ENCODE measurements at regions not wholly inside any gene's neighbourhood (a gene's known extent, or its start where the extent isn't known, plus 50 kb on each side); places are given as distances from the start of the nearest gene placed in this dataset.
"Not testable (repeated sequence)": the region's sequence is repeated elsewhere in the genome, so short reads cannot be mapped to it uniquely, and the experiment has no call there.

DNA sequence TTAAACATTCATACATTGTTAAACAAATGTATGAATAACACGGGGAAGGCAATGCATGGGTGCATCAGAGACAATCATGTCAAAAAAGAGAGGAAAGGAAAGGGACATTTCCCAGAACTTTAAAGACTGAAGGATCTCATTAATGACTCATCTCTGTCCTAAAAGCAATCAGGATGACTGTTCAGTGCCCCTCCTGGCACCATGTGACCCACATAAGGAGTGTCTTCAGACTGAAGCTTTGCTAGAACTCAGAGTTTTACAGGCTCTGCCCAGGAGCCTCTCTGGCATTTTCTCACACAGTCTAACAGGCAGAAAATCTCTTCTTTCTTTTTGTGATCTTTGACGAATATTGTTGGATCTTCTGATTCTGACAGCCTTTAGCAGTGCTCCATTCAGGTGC, 315.3 kb downstream of the OTUD1 start:
- no peak for DNase-seq (ENCODE audit: low read depth, low spot score)

DNA sequence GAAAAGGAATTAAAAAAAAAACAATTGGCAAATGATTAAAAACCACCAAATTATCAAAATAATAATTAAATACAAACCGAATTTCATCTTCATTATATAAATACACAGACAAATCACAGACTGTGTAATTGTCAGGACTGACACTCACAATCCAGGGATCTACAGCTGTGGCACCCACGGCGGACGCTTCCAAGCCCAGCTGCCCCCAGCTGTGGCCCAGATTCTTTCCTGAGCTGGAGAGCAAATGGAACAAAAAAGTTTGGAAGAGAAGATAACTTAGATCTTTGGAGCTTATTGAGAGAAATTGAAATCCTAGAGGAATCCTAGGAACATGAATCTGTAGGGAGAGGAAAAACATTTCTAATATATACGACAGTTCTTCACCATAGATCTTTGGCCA, 316.1 kb downstream of the OTUD1 start:
- DNase-seq (ENCODE audit: low read depth, low spot score), result no peak

DNA sequence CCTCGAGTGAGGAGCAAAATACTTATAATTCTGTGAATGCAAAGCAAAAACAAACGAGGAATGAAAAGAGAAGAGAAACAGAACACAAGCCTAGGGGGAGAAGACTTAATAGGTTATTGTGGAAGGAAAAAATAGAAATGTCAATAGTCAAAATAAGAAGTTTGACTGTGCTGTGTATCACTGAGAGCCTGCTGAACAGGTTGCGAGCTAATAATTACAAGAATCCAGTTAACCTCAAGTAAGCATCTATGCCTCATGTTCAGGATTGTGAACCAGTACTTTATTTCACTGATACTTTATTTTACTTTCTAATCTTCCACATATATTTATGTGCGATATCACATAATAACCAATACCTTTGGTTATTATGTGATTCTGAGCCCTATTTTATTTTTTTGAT, 316.7 kb downstream of the OTUD1 start:
- no peak for DNase-seq (ENCODE audit: low read depth, low spot score)

DNA sequence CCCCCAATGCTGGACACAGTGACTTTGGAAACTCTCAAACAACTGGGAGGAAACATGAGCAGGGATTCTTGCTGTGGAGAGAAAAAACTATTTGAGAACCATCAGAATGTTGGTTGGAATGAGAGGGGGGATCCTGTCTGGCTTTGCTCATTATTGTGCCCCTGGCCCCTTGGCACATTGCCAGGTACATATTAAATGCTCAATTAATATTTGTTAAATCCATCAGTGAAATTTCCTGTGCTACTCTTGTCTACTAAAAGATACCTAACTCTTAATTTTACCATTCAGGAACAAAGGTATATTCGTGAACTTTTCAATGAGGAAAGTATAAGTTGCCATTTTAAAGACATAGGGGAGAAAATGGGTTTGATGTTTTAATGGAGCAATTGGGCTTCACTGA, 329.4 kb downstream of the OTUD1 start:
- no peak for DNase-seq (ENCODE audit: low read depth, low spot score)

DNA sequence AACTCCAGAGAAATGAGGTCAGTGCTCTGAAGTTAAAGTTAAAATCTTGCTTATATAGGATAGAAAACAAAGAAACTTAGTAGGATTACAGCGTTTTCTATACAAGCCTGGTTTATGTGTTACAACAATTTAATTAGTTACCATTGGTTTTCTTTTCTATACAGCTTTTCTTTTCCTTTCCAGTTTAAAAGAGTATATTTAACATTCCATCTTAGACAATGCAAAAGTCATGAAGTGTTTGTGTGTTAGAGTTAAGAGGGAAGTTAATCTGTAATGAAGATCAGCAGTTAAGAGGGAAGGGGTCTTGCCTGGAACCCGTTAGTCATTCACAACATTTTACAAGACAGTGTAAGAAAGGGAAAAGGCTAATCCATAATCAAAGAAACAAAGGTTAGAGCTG, 338.3 kb downstream of the OTUD1 start:
- DNase-seq (ENCODE audit: low read depth, low spot score), result no peak

DNA sequence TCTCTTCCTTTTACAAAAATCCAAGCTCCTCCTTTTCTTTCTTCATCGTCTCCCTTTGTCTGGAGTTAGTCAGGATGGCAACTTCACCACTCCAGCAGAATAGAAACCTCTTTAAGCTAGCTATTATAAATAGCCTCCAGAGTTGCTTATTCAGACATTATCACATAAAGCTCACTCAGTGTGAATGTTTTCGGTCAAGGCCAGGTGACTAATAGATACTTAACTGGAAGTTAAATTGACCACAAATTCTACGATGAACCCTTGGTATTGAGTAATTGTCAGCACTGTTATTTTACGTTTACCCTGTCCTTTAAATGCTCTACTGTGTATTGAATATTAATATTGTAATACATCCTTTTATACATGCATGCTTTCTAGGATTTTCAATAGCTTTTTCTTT, 340.4 kb downstream of the OTUD1 start:
- DNase-seq (ENCODE audit: low read depth, low spot score), result no peak

DNA sequence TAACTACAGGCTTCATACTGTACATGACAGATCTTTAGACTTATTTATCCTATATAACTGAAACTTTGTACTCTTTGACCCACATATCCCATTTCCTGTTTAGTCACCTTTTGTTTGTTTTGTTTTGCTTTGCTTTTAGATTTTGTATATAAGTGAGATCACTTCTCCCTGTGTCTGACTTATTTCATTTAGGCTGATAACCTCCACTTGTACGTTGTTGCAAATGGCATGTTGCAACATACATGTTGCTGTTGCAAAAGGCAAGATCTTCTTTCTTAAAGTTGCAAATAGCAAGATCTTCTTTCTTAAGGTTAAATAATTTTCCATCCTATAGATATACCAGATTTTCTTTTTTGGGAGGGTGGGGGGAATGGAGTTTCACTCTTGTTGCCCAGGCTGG, 341.5 kb downstream of the OTUD1 start:
- no peak for DNase-seq (ENCODE audit: low read depth, low spot score)

DNA sequence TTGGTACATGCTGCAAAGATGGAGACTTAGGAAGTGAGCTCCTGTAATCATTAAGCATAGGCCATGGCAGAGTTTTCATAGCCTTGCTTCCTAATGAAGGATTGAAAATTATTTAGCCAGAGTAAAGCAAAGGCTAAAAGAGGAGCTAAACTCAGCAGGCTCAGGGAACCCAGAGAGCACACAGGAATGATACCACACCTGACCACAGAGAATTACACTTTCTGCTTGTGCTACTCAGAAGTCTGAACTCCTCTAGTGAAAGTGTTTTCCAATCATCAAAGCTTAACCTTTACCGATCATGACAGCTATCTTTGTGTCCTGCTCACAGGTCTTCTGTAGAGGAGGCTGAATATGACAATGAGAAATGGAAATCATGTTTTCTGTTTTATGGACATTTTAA, 347.7 kb downstream of the OTUD1 start:
- no peak for DNase-seq (ENCODE audit: low read depth, low spot score)

DNA sequence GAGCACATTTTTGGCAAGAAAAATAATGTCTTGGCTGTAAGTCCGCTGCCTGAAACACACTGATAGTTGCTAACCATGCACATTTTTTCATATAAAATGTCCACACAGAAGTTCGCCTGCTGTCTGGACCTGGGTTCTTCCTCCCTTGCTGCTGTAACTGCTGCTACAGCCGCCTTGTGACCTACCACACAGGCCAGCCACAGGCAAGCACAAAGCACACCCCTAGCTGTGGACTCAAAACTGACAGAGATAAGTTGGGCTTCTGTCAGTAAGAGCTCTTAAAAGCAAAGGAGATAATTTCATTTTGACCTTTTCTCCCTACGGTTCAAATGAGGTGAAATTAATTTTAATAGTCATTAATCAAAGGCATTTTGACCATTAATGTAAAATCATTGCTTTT, 354.7 kb downstream of the OTUD1 start:
- DNase-seq (ENCODE audit: low read depth, low spot score), result no peak

DNA sequence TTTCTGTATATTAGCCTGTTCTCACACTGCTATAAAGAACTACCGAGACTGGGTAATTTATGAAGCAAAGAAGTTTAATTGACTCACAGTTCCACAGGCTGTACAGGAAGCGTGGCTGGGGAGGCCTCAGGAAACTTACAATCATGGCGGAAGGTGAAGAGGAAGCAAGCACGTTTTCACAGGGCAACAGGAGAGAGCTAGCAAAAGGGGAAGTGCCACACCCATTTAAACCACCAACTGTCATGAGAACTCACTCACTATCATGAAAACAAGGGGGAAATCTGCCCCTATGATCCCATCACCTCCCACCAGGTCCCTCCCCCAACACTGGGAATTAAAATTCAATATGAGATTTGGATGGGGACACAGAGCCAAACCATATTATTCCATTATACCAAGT, 358.6 kb downstream of the OTUD1 start:
- not testable (repeated sequence) for DNase-seq (ENCODE audit: low read depth, low spot score)

DNA sequence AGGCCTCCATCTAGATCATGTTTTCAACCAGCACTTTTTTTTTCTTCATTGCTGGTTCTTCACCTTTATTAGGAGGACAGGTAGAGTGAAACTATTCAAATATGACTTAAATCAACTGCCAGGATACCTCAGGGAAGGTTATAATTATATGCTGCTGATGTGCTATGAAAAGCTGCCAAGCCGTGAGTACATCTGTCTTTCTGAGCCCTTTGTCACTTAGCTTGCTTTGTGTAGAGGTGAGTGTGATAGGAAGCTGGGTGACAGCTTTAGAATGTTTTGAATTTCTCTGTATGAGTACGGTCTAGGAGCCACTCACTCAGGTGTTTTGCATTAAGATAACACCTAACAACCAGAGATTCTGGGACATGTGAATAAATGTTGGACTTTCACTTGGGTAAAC, 365.2 kb downstream of the OTUD1 start:
- DNase-seq (ENCODE audit: low read depth, low spot score), result no peak

DNA sequence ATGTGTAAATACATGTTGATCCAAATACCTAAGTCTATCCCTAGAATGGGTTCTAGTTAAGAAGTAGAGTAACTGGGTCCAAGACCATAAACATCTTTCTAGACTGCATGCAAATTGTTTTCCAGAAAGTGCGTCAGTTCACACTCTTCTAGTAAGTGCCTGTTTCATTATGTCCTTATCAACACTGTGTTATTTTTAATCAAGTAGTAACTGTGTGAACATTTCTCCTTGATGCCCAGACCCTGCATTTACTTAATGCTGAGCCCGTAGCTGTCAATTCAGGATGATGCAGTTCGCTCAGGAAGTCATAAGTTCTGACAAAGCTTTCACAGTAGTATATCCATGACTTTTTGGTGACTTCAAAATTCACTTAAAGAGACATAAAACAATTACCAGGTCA, 374.8 kb downstream of the OTUD1 start:
- no peak for DNase-seq (ENCODE audit: low read depth, low spot score)

DNA sequence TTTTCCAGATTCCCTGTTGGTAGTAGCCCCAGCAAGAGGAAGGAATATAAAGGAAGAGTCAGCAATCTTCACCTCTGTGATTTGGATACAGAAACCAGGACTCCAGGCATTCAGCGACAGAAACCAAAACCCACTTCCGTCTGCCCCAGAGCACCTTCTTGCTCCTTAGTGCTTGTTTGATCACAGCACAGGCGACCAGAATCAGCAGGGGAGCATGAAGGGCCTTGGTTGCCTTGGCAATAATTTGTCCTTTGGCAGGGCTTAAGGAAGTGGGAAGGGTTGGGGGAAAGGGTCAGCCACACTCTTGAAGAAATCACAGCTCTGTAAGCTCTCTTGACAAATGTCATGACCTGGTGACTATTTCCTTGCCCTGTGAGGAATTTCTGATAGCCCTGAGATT, 379.6 kb downstream of the OTUD1 start:
- DNase-seq (ENCODE audit: low read depth, low spot score), result no peak

DNA sequence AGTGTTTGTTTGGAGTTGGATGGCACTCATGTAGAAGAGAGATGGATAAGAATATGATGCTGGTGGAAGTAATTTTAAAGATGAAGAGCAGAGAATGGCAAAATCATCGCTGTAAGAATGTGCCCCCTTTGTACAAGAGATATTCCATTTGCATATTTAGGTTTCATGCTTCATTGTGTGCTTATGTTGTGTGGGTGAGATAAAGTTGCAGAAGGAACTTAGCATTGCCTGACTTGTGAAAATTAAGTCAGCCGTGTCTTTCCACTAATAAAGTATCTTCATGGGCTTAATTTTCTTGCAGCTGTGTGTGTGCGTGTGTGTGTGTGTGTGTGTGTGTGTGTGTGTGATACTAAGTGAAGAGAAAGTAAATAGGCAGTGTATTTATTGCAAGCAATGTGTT, 381.9 kb downstream of the OTUD1 start:
- no peak for DNase-seq (ENCODE audit: low read depth, low spot score)

DNA sequence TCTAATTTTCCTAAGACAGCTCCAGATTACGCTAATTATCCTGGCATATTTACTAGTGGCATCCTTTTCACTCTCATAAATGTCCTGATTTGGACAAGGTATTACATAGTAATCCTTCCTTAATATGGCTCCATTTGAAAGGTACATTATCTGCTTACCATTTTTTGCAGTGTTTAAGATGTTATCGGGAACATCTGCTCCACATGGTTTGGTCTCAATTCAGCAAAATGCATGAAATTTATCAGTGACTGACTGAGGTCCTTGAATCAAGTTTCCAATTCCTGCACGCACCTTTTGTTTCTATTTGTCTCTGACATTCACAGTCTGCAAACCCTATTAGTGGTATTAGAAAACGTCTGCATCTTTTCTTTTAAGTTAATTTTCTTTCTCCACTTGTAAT, 384.1 kb upstream of the KIAA1217 start:
- DNase-seq (ENCODE audit: low read depth, low spot score), result no peak

DNA sequence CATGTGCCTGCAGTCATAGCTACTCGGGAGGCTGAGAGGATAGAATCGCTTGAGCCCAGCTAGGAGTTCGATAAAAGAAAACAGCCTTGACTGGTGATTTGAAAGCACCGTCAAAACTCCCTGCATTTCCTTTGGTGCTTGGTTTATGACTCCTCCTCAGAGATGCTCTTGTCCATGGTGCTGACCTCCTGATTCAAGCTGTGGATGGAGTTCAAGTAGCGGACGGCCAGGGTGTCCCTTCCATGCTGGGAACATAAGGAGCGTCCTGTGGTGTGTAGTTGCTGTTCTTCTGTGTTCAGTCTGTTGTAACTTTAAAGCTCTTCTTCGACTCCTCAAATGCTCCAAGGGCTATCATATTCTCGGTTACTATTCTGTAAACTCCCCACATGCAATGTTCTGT, 382.5 kb upstream of the KIAA1217 start:
- DNase-seq (ENCODE audit: low read depth, low spot score), result no peak

DNA sequence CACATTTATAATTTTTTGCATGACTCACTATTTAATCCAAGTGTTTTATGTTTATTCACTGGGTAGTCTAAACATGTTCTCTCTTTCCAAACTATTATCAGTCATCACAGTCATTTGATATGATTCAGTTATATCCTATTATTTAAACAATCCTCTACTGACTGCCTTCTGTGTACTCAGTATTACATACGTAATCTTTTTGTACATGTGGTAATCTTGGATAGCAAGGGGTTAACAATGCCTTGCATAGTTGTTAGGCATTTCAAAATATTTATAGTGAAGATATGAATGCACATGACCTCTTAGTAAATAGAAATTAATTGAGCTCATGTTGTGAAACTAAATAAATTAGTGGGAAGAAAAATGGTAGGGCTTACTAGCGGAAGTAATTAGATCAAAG, 379.4 kb upstream of the KIAA1217 start:
- no peak for DNase-seq (ENCODE audit: low read depth, low spot score)

DNA sequence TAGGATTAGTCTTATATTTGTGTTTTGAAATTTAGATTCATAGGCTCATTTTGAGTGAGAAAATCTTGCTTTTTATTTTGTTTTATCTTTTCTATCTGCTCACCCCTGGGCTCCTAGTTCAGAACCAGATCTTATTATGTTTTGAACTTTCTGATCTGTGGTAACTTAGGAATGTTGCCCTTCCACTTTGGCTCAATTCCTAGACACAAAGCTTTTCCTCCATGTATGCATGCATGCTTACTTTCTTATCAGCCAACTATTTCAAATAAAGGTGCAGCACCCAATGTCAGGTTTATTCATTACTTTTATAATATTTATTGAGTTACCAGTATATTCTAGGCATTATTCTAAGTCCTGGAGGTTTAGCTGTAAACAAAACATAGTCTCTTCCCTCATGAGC, 374.8 kb upstream of the KIAA1217 start:
- DNase-seq (ENCODE audit: low read depth, low spot score), result no peak

DNA sequence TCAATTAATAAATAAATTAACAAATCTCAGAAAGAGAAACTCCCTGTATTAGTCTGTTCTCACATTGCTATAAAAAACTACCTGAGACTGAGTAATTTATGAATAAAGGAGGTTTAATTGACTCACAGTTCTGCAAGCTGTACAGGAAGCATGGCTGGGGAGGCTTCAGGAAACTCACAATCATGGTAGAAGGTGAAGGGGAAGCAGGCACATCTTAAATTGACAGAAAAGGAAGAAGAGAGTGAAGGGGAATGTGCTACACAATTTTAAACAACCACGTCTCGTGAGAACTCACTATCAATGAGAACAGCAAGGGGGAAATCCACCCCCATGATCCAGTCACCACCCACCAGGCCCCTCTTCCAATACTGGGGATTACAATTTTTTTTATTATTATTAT, 358.3 kb upstream of the KIAA1217 start:
- no peak for DNase-seq (ENCODE audit: low read depth, low spot score)

DNA sequence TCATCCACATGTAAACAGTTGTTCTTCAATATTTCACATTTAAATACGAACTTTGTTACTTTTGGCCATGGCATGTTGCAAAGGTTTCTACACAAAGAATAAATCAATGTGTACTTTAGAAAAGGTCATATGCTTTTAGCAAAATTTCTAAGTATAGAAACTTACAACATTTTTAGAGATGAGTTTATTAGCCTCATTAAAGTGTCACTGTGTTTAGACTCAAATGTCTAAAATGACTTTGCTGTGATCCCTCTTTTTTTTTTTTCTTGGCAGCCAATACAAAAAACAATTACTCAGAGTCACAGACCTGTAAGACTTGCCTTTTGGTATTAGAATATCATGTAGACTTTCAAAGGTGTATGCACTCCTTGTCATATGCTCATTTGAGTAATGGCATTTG, 349.3 kb upstream of the KIAA1217 start:
- DNase-seq (ENCODE audit: low read depth, low spot score), result no peak

DNA sequence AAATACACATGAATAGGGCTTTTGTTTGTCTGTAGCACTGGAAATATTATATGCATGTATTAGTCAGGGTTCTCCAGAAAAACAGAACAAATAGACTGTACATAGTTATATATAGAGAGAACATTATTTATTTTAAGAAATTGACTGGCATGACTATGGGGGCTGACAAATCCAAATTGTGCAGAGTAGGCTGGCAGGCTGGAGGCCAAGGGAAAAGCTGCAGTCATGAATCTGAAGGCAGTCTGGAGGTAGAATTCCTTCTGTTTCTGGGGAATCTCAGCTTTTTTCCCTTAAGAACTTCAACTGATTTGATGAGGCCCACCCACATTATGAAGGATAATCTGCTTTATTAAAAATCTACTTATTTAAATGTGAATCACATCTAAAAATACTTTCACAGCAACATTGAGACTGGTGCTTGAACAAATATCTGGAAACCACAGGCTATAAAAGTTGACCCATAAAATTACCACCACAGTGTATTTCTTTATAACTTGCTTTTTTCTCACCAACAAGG, 344.2 kb upstream of the KIAA1217 start:
- DNase-seq (ENCODE audit: low read depth, low spot score), result no peak

DNA sequence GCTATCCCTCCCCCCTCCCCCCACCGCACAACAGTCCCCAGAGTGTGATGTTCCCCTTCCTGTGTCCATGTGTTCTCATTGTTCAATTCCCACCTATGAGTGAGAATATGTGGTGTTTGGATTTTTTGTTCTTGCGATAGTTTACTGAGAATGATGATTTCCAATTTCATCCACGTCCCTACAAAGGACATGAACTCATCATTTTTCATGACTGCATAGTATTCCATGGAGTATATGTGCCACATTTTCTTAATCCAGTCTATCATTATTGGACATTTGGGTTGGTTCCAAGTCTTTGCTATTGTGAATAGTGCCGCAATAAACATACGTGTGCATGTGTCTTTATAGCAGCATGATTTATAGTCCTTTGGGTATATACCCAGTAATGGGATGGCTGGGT, 342.0 kb upstream of the KIAA1217 start:
- not testable (repeated sequence) for DNase-seq (ENCODE audit: low read depth, low spot score)

DNA sequence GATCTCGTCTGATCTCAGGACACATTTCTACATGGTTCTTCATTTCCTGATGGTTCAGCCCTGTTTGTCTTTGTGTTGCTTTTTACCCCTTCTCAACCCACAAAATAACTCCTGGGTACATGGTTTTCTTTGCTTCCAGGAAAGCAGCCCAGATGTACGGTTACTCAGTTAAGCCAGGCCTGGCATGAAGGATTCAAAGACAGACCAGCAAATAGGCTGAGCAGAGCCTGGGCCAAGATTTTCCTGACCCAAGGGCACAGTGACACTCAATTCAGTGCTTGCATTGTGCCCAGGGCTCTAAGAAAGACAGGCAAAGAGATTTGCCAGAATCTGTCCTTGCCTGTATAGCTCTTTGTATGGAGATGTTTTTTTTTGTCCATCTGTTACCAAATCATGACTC, 340.8 kb upstream of the KIAA1217 start:
- DNase-seq (ENCODE audit: low read depth, low spot score), result no peak

DNA sequence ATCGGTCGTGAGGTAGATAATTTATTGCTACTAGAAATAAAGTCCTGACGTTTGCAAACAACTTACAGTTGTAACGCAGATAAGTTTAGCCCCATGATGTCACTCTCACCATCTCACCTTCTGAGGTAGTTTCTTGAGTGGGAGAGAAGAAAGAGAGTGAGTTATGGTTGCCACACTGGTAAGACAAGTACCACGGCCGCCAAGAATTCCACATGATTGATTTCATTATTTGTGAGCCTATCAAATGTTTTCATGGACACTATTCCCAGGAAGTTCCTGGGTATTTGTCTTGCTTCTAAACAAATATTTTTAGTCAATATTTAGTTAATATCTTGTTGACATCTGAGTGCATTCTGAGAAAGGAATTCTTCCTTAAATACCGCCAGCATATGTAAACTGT, 339.4 kb upstream of the KIAA1217 start:
- DNase-seq (ENCODE audit: low read depth, low spot score), result no peak

DNA sequence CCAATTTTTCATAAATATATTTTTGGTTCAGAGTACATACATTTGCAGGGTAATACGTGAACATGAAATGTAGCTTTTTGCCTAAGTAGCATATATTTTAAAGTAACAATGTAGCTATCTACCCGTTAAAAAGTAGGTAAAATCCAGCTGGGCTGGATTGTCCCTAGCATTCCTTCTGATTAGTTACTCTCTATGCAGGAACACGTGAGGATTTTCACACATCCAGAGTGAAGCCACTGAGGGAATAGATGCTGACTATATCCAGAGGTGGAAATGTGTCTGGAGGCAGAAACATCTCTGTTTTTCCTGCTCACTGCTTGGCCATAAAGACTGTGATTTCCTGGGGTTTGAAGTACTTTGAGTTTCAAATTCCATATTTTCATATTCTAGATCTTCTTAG, 338.9 kb upstream of the KIAA1217 start:
- DNase-seq (ENCODE audit: low read depth, low spot score), result no peak
